ENCODE measurements at regions not wholly inside any gene's neighbourhood (a gene's known extent, or its start where the extent isn't known, plus 50 kb on each side); places are given as distances from the start of the nearest gene placed in this dataset.
A peak's percentile ranks its signal among the peaks of the same experiment; 100 is the strongest.

GRCh38 chr16:20236579-20237289, 90.6 kb downstream of the GP2 start:
- WGBS (ENCODE audit: insufficient coverage, insufficient replicate concordance, low lambda C conversion rate, missing lambda C conversion rate), result 33% methylated on average over 7 of the region's 7 CpGs
- FAIRE-seq, result no peak
- Histone ChIP-seq H3K79me2 (ENCODE audit: control insufficient read depth, insufficient read depth, low read length) (no peaks in the 10 kb centered on the region), H4K20me1 (ENCODE audit: control insufficient read depth, insufficient read depth) (no peaks in the 10 kb centered on the region), H3K9me3 (replicated peaks; ENCODE audit: control insufficient read depth, insufficient read depth, low read length) (no peaks in the 10 kb centered on the region), H3K27me3 (replicated peaks in 1 of 2; ENCODE audit: control insufficient read depth in 2 of 2, insufficient read depth in 2 of 2, low read length in 1 of 2) (no peaks in the 10 kb centered on the region), H3K4me1 (ENCODE audit: control insufficient read depth, insufficient read depth, low read length) (no peaks in the 10 kb centered on the region), H3K27ac (ENCODE audit: control insufficient read depth, insufficient read depth) (no peak overlapping the region), H3K9ac (ENCODE audit: control insufficient read depth, insufficient read depth, low read length) (no peak overlapping the region), H2AFZ (ENCODE audit: control insufficient read depth, low read depth, low read length) (no peak overlapping the region), H3K36me3 (ENCODE audit: control insufficient read depth in 2 of 2, insufficient read depth in 2 of 2, low read length in 1 of 2) (no peaks in the 10 kb centered on the region), H3K4me3 (no peak overlapping the region), H3K4me2 (ENCODE audit: control insufficient read depth, insufficient read depth) (no peak overlapping the region)
- ChIA-PET CTCF (no interaction called here), RAD21 (ENCODE audit: unreplicated experiment) (no interaction called here), POLR2A (no interaction called here), SMC1A (ENCODE audit: uncharacterized antibody, unreplicated experiment) (no interaction called here)
- no TSS peak for BruUV-seq (replicated peaks)
- DNase-seq (ENCODE audit: low read depth, low spot score), result no peak
- TF ChIP-seq ZBTB33 (IDR thresholded peaks at IDR 0.05), result no peak
- intact Hi-C loops (cut with micrococcal nuclease; ENCODE audit: unreplicated experiment) (no loop called here), in situ Hi-C loops (cut with MboI) (no loop called here)
- no peak for ATAC-seq

GRCh38 chr16:20225228-20225733, 102.0 kb downstream of the GP2 start:
- no peaks in the 10 kb centered on the region for H3K79me2 ChIP-seq (ENCODE audit: control insufficient read depth, insufficient read depth, low read length)
- ChIA-PET POLR2A (no interaction called here), RAD21 (ENCODE audit: unreplicated experiment) (no interaction called here), CTCF (interaction anchor here (0.6 kb wide), 1 partner anchor 20 kb away, joined by 3 read pairs; no protein-coding TSS in a partner anchor), SMC1A (ENCODE audit: uncharacterized antibody, unreplicated experiment) (no interaction called here)
- H3K4me3 ChIP-seq, result no peak overlapping the region
- WGBS (ENCODE audit: insufficient coverage, insufficient replicate concordance, low lambda C conversion rate, missing lambda C conversion rate), result 1% methylated on average over 4 of the region's 4 CpGs
- TF ChIP-seq ATF7 (IDR thresholded peaks at IDR 0.05; ENCODE audit: low read depth) (peak; percentile 83), HDGF (IDR thresholded peaks at IDR 0.05) (no peak), IKZF1 (conservative IDR thresholded peaks at IDR 0.05) (0 out of 2 replicates have a peak, but pooled peaks have one; percentile 22)
- DNase-seq (ENCODE audit: low read depth, low spot score) (no peak), ATAC-seq (peak; percentile 76), FAIRE-seq (no peak)
- no peaks in the 10 kb centered on the region for H3K27me3 ChIP-seq (replicated peaks in 1 of 2; ENCODE audit: control insufficient read depth in 2 of 2, insufficient read depth in 2 of 2, low read length in 1 of 2)
- intact Hi-C loops (cut with micrococcal nuclease; ENCODE audit: unreplicated experiment) (no loop called here), in situ Hi-C loops (cut with MboI) (no loop called here)
- H3K9me3 ChIP-seq (replicated peaks; ENCODE audit: control insufficient read depth, insufficient read depth, low read length), result no peaks in the 10 kb centered on the region
- no peaks in the 10 kb centered on the region for H3K4me1 ChIP-seq (ENCODE audit: control insufficient read depth, insufficient read depth, low read length)
- H3K27ac ChIP-seq (ENCODE audit: control insufficient read depth, insufficient read depth), result no peak overlapping the region
- no peaks in the 10 kb centered on the region for H3K36me3 ChIP-seq (ENCODE audit: control insufficient read depth in 2 of 2, insufficient read depth in 2 of 2, low read length in 1 of 2)
- no peak overlapping the region for H2AFZ ChIP-seq (ENCODE audit: control insufficient read depth, low read depth, low read length)
- H3K9ac ChIP-seq (ENCODE audit: control insufficient read depth, insufficient read depth, low read length), result no peak overlapping the region
- H4K20me1 ChIP-seq (ENCODE audit: control insufficient read depth, insufficient read depth), result no peaks in the 10 kb centered on the region
- no TSS peak for BruUV-seq (replicated peaks)
- H3K4me2 ChIP-seq (ENCODE audit: control insufficient read depth, insufficient read depth), result no peak overlapping the region

Measured in GM12878 (cell line).